ENCODE measurements at regions not wholly inside any gene's neighbourhood (a gene's known extent, or its start where the extent isn't known, plus 50 kb on each side); places are given as distances from the start of the nearest gene placed in this dataset.
"Not testable (repeated sequence)": the region's sequence is repeated elsewhere in the genome, so short reads cannot be mapped to it uniquely, and the experiment has no call there.

DNA sequence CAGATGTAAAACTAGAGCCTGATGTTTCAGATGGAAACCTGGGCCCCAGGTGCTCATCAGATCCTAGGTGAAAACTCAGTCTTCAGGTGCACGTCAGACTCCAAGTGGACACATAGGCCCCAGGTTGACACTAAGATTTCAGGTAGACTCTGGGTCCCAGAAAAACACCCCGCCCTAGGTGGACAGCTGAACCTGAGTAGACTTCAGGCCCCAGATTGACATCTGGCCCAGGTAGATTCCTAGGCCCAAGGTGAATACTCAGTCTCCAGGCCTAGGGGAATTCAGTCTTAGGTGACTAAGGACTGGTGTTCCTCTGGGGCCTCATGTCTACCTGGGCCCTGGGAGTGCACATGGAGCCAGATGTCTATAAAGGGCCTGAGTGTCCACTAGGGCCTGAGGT lies 196.7 kb downstream of the POTEM start:
- TF ChIP-seq, protein P1, sequence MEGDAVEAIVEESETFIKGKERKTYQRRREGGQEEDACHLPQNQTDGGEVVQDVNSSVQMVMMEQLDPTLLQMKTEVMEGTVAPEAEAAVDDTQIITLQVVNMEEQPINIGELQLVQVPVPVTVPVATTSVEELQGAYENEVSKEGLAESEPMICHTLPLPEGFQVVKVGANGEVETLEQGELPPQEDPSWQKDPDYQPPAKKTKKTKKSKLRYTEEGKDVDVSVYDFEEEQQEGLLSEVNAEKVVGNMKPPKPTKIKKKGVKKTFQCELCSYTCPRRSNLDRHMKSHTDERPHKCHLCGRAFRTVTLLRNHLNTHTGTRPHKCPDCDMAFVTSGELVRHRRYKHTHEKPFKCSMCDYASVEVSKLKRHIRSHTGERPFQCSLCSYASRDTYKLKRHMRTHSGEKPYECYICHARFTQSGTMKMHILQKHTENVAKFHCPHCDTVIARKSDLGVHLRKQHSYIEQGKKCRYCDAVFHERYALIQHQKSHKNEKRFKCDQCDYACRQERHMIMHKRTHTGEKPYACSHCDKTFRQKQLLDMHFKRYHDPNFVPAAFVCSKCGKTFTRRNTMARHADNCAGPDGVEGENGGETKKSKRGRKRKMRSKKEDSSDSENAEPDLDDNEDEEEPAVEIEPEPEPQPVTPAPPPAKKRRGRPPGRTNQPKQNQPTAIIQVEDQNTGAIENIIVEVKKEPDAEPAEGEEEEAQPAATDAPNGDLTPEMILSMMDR (IDR thresholded peaks at IDR 0.05): not testable (repeated sequence)
- TF ChIP-seq POLR2A (IDR thresholded peaks at IDR 0.05): not testable (repeated sequence)

All from prostate gland (tissue), 2 donors.